HG02571 (cell line): ENCODE measurements at regions not wholly inside any gene's neighbourhood (a gene's known extent, or its start where the extent isn't known, plus 50 kb on each side); places are given as distances from the start of the nearest gene placed in this dataset.

Experiments used
- ATAC-seq: cut with Tn5 transposase; IDR thresholded peaks from one replicate; pipeline ENCODE4 v1.9.1; 2021; ENCODE audit warnings: mild to moderate bottlenecking, moderate library complexity; ENCODE audit not compliant: unreplicated experiment

DNA sequence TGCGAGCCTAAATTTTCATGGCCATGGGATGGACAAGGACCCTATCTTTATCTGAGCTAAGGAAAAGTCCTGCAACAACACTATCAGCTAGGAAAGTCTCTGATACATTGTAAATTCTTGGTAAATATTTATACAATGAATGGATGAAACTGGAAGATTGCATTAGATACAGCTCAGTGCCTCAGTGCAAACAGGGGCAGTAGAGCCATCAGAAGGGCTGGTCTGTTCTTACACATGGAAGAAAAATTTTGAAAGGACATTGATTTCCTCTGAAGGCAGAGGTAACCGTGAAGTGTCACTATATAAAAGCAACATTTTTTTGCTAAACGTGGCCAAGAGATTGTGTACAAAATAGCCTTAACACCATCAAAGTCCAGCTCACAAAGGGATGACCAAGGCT lies 153.2 kb upstream of the GADL1 start:
- no peak for ATAC-seq

DNA sequence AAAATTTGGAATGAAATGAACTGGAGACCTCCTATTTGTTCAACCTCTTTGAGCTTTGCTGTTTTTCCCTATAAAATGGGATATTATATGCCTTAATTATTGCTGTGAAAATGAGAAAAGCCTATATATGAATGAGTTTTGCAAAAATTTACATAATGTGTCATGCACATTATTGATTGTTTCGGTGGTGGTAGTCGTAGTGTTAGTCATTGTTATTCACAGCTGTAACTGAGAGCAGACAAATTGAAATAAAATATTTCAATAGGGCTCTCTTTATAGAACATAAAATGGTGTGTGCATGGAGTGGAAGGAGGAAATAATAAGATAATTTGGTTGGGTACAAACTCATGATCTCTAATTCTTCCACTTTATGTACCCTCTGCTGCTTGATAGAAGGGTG lies 153.7 kb upstream of the GADL1 start:
- no peak for ATAC-seq

- no peak for ATAC-seq
These were observed 155.8 kb upstream of the GADL1 start for GRCh38 chr3:31050296-31050695.

- no peak for ATAC-seq
These were observed 156.8 kb upstream of the GADL1 start for GRCh38 chr3:31051226-31051625.

GRCh38 chr3:31053299-31053698 lies 158.8 kb upstream of the GADL1 start:
- ATAC-seq = no peak

GRCh38 chr3:31054032-31054431 lies 159.6 kb upstream of the GADL1 start:
- no peak for ATAC-seq

DNA sequence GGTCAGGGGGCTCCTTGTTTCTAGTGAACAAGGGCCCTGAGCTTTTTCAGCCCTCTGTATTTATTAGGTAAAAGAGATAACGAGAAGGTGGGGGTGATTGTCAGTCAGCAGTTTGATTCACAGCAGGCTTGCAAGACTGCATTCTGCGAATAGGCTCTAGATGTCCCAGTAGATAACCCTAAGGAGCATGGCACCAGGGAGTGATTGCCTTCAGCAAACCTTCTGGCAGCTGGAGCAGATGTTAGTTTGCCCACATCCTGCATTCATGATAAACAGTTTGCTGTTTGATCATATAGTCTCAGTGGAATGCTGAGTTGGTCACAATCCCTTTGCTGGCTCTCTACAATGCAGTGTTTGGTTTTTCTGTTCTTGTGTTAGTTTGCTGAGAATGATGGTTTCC lies 161.3 kb upstream of the GADL1 start:
- ATAC-seq = no peak

GRCh38 chr3:31057891-31058290 lies 163.4 kb upstream of the GADL1 start:
- no peak for ATAC-seq

DNA sequence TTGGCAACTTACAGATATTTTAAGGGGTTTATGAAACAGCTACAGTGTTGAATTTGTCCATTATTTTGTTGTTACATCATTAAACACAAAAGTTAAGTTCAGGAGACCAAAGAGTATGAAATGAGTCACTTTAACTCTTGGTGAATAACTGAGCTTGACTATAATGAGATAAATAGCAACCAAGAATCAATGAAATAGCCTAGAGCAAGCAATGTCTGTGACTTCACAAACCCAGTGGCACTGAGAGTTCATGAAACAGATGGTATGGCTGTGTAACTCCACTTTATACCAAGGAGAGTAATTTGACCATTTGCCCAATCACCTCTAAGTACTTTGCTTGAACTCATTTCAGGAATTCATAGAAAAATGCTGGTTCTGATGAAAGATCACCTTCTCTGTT lies 169.6 kb upstream of the GADL1 start:
- ATAC-seq = no peak

DNA sequence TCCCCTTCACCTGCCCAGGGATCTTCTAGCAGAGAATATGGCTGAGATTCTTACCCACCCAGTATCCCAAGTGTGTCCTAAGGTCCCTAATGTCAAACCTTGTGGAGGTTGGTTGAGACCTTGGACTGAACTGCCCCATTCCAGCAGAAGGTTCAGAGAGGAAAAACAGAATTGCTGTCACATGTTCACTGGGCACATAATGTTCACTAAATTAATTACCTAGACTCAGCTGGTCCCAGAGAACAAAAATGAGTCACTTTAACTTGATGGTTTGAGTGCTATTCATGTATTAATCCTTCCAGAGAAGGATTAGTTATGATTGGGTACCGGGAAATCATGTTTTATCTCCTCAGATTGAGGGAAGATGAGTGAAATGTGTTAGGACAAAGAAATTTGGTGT lies 171.3 kb upstream of the GADL1 start:
- ATAC-seq = no peak

DNA sequence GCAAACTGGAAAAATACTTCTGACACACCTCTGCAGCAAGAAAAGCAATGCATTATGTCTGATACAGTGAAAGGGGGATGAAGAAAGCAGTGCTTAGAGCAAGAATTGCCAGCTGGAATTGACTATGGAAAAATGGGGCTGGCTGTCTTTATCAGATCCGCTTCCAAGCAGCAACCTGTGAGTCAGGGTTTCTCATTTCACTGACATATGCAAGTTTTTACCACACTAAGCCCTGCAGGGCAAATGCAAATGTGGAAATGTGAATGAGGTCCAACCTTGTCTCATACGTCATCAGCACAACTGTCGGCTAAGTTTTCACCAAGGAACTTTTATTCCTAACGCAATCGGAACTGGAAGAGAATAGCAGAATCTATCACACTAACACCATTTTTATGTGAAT lies 172.5 kb upstream of the GADL1 start:
- ATAC-seq = no peak

DNA sequence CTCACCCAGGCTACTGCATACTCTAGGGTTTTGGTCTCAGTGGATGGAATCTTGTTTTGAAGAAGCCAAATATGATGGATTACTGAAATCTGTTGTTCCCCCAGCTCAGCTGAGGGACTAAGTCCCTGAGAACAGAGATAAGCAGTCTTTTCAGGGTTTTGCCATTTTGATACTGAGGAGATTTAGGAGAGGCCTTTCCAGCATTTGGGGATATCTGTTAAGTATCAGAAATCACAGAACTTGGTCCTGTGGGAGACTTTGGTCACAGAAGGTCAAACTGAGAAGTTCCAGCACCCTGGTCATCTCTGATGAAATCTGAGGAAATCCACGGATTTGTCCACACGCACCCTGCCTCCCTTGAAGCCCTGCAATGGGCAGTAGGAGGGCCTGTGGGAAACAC lies 181.0 kb upstream of the GADL1 start:
- no peak for ATAC-seq

DNA sequence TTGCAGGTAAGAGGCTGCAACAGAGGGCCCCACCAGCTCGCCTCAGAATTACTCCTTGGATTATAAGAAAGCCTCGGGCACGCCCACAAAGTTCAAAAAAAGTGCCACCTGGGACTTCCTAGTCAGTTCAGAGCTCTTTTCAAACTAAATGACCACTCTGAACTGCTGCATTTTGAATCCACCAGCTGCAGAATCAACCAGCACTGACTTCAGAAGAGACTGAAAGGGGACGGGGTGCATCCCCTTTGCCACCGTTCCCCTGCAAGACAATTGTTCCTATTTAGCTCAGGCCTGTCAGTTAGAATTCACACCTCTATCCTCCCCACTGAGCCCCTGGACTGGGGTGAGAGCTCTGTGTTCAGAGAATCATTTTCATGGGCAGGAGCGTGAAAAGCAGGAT lies 181.4 kb upstream of the GADL1 start:
- no peak for ATAC-seq

DNA sequence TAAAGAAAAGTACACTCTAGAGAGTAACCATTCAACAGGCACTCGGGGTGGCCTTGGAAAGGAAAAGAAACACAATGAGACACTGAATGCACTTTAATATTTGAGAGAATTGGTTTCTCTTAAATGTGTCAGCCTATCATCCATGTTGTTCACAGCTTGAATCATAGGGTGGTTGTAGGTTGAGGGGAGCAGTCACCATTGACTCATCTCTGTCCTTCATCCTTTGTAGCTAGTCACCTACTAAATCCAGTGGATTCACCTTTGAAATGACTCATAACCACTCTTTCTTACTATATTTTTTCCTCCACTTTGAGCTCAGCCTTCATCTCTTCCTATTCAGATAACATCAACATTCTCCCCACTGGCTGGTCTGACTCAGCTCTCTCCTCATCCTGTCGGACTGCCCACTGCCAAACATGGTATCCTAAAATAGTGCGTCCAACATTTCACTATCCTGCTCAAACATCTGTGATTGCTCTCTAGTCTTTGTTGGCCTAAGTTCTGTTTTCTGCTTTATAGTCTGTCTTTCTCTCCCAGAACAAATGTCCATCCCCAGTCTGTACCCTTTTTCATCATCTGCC lies 182.7 kb upstream of the GADL1 start:
- ATAC-seq = no peak

DNA sequence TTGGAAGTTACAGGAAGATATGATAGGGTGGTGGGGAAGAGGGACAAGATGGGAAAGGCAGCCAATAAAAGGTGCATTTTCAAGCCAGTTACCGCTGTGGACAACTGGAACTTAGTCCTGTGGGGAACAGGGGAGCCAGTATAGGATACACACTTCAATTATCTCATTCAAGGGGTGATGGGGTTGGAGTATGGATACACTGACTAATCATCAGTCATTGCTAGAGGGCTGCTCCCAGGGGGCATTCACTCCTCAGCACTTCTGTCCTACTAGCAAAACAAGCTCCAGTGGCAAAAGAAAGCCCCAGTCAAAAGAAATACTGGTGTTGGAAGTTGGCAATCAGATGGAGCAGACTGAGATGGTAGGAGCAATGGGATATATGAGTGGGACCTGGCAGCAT lies 183.4 kb upstream of the GADL1 start:
- ATAC-seq = no peak

GRCh38 chr3:31079689-31080088 lies 185.2 kb upstream of the GADL1 start:
- no peak for ATAC-seq

- no peak for ATAC-seq
These were observed 186.7 kb upstream of the GADL1 start for GRCh38 chr3:31081018-31081662.

DNA sequence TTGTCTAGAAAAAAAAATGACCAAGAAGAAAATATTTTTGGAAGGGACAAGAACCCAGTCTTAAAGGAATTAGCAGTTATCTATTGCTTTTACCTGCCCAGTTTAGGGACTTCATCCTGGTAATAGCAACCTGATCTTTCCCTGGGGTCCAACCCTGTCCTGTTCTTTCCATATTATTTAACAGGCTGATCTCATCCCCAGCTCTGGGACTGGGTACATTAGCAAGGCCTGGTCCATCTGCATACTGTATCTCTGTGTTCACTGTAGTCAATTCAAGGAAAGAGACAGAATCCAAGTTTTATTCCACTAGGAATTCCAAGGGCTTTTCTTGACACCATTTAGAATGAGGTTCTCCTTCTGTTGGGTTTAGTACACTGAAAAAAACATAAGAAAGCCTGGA lies 191.7 kb upstream of the GADL1 start:
- ATAC-seq = no peak

DNA sequence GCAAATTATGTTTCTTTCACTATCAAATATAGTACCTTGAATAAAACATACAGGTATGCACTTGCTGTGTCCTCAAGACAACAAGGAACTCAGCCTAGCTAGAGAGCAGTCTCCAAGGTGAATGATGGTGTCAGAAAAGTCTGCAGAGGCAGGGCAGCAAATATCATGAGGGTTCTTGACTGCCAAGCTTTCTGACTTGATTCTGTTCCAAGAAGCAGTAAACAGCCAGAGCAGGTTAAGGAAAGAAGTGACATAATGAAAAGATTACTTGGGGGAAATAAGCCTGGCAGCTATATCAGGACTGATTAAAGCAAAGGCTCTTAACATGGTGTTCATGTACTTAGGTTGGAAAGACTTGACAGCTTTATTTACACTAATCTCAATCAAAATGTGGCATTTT lies 192.2 kb upstream of the GADL1 start:
- no peak for ATAC-seq

GRCh38 chr3:31091748-31092147 lies 197.3 kb upstream of the GADL1 start:
- ATAC-seq = no peak

- no peak for ATAC-seq
These were observed 198.5 kb upstream of the GADL1 start for GRCh38 chr3:31092748-31093589.

DNA sequence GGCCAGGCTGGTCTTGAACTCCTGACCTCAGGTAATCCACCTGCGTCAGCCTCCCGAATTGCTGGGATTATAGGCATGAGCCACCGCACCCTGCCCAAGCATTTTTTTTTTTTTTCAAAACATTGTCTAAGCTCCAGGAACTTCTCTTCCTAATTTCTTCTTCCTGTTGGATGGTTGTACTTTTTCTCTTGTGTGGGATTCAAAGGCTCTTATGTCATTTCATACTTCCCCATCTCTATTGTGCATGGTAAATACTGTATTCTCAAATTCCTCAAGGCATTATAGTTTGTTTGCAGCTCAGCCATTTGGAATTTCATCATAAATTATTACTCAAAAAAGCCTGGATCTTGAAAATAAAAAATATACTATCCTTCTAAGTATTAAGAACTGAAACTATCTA lies 199.1 kb upstream of the GADL1 start:
- no peak for ATAC-seq
